Bronchial epithelial cell (primary cell): ENCODE measurements at regions not wholly inside any gene's neighbourhood (a gene's known extent, or its start where the extent isn't known, plus 50 kb on each side); places are given as distances from the start of the nearest gene placed in this dataset.

Experiments used
- DNase-seq: peaks from one replicate; pipeline ENCODE4 v3.0.0-alpha.2; 2010; ENCODE audit warnings: low read depth
- FAIRE-seq: peaks from 2 replicates; lab custom pipeline; 2011; peaks lifted over from hg19 to GRCh38; lab: Jason Lieb, UNC
- H3K27me3 ChIP-seq: 2 replicates; pipeline ENCODE4 v1.5.1; 2011; ENCODE audit warnings: low read length; ENCODE audit not compliant: control insufficient read depth, insufficient read depth
- H3K36me3 ChIP-seq: 2 replicates; pipeline ENCODE4 v1.5.1; 2011; ENCODE audit warnings: low read length; ENCODE audit not compliant: control insufficient read depth, insufficient read depth
- H3K4me3 ChIP-seq: 2 replicates; pipeline ENCODE4 v1.5.1; 2011; ENCODE audit warnings: mild to moderate bottlenecking, low read depth, low read length, control low read depth
- CTCF ChIP-seq: IDR thresholded peaks from 2 replicates; pipeline ENCODE4 v1.5.1; 2011; ENCODE audit warnings: mild to moderate bottlenecking, moderate library complexity, low read length, control low read depth, inconsistent platforms; ENCODE audit not compliant: insufficient read depth, severe bottlenecking

GRCh38 chr4:163217505-163217904, 50.8 kb upstream of the NAF1 start:
- TF ChIP-seq CTCF = no peak
- DNase-seq (no peak), FAIRE-seq (no peak)
- H3K36me3 ChIP-seq = no peaks in the 10 kb centered on the region
- no peak overlapping the region for H3K4me3 ChIP-seq
- H3K27me3 ChIP-seq = no peaks in the 10 kb centered on the region
